ENCODE measurements at regions not wholly inside any gene's neighbourhood (a gene's known extent, or its start where the extent isn't known, plus 50 kb on each side); places are given as distances from the start of the nearest gene placed in this dataset.
A peak's percentile ranks its signal among the peaks of the same experiment; 100 is the strongest.

DNA sequence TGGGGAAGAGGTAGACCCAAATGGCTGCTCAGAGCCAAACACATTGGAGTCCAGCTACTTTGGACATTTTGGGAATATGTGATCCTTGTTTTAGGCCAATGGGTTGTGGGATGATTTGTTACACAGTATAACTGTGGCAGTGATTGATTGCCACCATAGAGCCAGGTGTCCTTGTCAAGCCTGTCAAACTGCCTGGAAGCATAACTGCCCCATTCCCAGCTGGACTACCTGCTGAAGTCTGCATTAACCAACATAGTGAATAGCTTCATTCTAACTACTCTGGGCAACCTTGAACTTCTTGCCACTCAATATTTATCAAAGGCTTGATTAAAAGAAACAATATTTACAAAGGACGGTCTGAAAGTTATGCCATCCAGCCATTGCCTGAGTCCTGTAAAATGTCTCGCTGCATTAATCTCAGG lies 164.7 kb downstream of the LINC00237 start (continued):
- TF ChIP-seq SOX6 (IDR thresholded peaks at IDR 0.05) = no peak
- peak; percentile 80 for TF ChIP-seq SOX6 (CRISPR knock-in tag; IDR thresholded peaks at IDR 0.05)
- no peak for TF ChIP-seq SAFB2 (CRISPR knock-in tag; IDR thresholded peaks at IDR 0.05; ENCODE audit: borderline replicate concordance, low read depth)
- 0 out of 2 replicates have a peak, but pooled peaks have one; percentile 22 for TF ChIP-seq KDM4B (CRISPR knock-in tag; IDR thresholded peaks at IDR 0.05)
- TF ChIP-seq FIP1L1 (IDR thresholded peaks at IDR 0.05; ENCODE audit: borderline replicate concordance, insufficient read depth, low read depth, low read length) = no peak
- no peak for TF ChIP-seq JUNB (CRISPR knock-in tag; IDR thresholded peaks at IDR 0.05; ENCODE audit: borderline replicate concordance)
- TF ChIP-seq, protein P1, sequence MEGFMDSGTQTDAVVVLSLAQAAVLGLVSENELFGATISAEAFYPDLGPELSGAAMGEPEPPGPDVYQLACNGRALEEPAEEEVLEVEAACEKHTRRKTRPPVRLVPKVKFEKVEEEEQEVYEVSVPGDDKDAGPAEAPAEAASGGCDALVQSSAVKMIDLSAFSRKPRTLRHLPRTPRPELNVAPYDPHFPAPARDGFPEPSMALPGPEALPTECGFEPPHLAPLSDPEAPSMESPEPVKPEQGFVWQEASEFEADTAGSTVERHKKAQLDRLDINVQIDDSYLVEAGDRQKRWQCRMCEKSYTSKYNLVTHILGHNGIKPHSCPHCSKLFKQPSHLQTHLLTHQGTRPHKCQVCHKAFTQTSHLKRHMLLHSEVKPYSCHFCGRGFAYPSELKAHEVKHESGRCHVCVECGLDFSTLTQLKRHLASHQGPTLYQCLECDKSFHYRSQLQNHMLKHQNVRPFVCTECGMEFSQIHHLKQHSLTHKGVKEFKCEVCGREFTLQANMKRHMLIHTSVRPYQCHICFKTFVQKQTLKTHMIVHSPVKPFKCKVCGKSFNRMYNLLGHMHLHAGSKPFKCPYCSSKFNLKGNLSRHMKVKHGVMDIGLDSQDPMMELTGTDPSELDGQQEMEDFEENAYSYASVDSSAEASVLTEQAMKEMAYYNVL (CRISPR knock-in tag; IDR thresholded peaks at IDR 0.05; ENCODE audit: borderline replicate concordance) = no peak
- TF ChIP-seq ZNF337 (CRISPR knock-in tag; IDR thresholded peaks at IDR 0.05; ENCODE audit: borderline replicate concordance, low read depth) = no peak
- TF ChIP-seq, protein P2, sequence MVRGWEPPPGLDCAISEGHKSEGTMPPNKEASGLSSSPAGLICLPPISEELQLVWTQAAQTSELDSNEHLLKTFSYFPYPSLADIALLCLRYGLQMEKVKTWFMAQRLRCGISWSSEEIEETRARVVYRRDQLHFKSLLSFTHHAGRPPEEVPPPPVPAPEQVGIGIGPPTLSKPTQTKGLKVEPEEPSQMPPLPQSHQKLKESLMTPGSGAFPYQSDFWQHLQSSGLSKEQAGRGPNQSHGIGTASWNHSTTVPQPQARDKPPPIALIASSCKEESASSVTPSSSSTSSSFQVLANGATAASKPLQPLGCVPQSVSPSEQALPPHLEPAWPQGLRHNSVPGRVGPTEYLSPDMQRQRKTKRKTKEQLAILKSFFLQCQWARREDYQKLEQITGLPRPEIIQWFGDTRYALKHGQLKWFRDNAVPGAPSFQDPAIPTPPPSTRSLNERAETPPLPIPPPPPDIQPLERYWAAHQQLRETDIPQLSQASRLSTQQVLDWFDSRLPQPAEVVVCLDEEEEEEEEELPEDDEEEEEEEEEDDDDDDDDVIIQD (CRISPR knock-in tag; IDR thresholded peaks at IDR 0.05; ENCODE audit: low read depth) = peak; percentile 34; the same call in 1 of the 2 replicates
- peak; percentile 78; the same call in 1 of the 2 replicates for TF ChIP-seq RXRB (CRISPR knock-in tag; IDR thresholded peaks at IDR 0.05; ENCODE audit: borderline replicate concordance)
- TF ChIP-seq SP140L (CRISPR knock-in tag; IDR thresholded peaks at IDR 0.05; ENCODE audit: borderline replicate concordance) = no peak
- TF ChIP-seq, protein P3, sequence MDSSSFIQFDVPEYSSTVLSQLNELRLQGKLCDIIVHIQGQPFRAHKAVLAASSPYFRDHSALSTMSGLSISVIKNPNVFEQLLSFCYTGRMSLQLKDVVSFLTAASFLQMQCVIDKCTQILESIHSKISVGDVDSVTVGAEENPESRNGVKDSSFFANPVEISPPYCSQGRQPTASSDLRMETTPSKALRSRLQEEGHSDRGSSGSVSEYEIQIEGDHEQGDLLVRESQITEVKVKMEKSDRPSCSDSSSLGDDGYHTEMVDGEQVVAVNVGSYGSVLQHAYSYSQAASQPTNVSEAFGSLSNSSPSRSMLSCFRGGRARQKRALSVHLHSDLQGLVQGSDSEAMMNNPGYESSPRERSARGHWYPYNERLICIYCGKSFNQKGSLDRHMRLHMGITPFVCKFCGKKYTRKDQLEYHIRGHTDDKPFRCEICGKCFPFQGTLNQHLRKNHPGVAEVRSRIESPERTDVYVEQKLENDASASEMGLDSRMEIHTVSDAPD (CRISPR knock-in tag; IDR thresholded peaks at IDR 0.05) = no peak
- TF ChIP-seq ZNF224 (CRISPR knock-in tag; IDR thresholded peaks at IDR 0.05) = no peak
- peak; percentile 77; the same call in 1 of the 2 replicates for TF ChIP-seq SIX4 (CRISPR knock-in tag; IDR thresholded peaks at IDR 0.05)
- TF ChIP-seq, protein P4, sequence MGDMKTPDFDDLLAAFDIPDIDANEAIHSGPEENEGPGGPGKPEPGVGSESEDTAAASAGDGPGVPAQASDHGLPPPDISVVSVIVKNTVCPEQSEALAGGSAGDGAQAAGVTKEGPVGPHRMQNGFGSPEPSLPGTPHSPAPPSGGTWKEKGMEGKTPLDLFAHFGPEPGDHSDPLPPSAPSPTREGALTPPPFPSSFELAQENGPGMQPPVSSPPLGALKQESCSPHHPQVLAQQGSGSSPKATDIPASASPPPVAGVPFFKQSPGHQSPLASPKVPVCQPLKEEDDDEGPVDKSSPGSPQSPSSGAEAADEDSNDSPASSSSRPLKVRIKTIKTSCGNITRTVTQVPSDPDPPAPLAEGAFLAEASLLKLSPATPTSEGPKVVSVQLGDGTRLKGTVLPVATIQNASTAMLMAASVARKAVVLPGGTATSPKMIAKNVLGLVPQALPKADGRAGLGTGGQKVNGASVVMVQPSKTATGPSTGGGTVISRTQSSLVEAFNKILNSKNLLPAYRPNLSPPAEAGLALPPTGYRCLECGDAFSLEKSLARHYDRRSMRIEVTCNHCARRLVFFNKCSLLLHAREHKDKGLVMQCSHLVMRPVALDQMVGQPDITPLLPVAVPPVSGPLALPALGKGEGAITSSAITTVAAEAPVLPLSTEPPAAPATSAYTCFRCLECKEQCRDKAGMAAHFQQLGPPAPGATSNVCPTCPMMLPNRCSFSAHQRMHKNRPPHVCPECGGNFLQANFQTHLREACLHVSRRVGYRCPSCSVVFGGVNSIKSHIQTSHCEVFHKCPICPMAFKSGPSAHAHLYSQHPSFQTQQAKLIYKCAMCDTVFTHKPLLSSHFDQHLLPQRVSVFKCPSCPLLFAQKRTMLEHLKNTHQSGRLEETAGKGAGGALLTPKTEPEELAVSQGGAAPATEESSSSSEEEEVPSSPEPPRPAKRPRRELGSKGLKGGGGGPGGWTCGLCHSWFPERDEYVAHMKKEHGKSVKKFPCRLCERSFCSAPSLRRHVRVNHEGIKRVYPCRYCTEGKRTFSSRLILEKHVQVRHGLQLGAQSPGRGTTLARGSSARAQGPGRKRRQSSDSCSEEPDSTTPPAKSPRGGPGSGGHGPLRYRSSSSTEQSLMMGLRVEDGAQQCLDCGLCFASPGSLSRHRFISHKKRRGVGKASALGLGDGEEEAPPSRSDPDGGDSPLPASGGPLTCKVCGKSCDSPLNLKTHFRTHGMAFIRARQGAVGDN (CRISPR knock-in tag; IDR thresholded peaks at IDR 0.05) = no peak
- TF ChIP-seq ZNF12 (CRISPR knock-in tag; IDR thresholded peaks at IDR 0.05) = peak; percentile 60; the same call in 1 of the 2 replicates
- TF ChIP-seq, protein P5, sequence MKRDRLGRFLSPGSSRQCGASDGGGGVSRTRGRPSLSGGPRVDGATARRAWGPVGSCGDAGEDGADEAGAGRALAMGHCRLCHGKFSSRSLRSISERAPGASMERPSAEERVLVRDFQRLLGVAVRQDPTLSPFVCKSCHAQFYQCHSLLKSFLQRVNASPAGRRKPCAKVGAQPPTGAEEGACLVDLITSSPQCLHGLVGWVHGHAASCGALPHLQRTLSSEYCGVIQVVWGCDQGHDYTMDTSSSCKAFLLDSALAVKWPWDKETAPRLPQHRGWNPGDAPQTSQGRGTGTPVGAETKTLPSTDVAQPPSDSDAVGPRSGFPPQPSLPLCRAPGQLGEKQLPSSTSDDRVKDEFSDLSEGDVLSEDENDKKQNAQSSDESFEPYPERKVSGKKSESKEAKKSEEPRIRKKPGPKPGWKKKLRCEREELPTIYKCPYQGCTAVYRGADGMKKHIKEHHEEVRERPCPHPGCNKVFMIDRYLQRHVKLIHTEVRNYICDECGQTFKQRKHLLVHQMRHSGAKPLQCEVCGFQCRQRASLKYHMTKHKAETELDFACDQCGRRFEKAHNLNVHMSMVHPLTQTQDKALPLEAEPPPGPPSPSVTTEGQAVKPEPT (CRISPR knock-in tag; IDR thresholded peaks at IDR 0.05; ENCODE audit: low read depth) = no peak
